GM12892 (cell line): ENCODE measurements at regions not wholly inside any gene's neighbourhood (a gene's known extent, or its start where the extent isn't known, plus 50 kb on each side); places are given as distances from the start of the nearest gene placed in this dataset.
"Not testable (repeated sequence)": the region's sequence is repeated elsewhere in the genome, so short reads cannot be mapped to it uniquely, and the experiment has no call there.

Experiments used
- DNase-seq: peaks from one replicate; pipeline ENCODE4 v3.0.0; 2011; ENCODE audit not compliant: insufficient read length
- FAIRE-seq: peaks from 2 replicates; lab custom pipeline; 2011; peaks lifted over from hg19 to GRCh38; lab: Jason Lieb, UNC
- POLR2A ChIP-seq: IDR thresholded peaks from 2 replicates; pipeline ENCODE4 v1.6.1; 2011; ENCODE audit warnings: low read depth, low read length, control low read depth
- POLR2AphosphoS5 ChIP-seq: IDR thresholded peaks from 2 replicates; pipeline ENCODE4 v1.6.1; 2011; ENCODE audit warnings: low read depth, low read length, control low read depth
- TAF1 ChIP-seq: IDR thresholded peaks from 2 replicates; pipeline ENCODE4 v1.6.1; 2011; ENCODE audit warnings: low read depth, mild to moderate bottlenecking, control low read depth, low read length, borderline replicate concordance

- not testable (repeated sequence) for FAIRE-seq, DNase-seq
Measured at GRCh38 chr9:97248252-97248651, 59.2 kb upstream of the CCDC180 start.

- TF ChIP-seq POLR2A (no peak), TAF1 (no peak), POLR2AphosphoS5 (no peak)
- FAIRE-seq (no peak), DNase-seq (no peak)
Measured at GRCh38 chr9:97243606-97244005, 63.9 kb upstream of the CCDC180 start.

- FAIRE-seq, DNase-seq: not testable (repeated sequence)
Measured at GRCh38 chr9:97241430-97241829, 66.0 kb upstream of the CCDC180 start.

GRCh38 chr9:97237951-97238889 lies 69.2 kb upstream of the CCDC180 start:
- peak; percentile 10 for DNase-seq
- TF ChIP-seq POLR2A, result peak; percentile 34; the same call in 1 of the 2 replicates
- TF ChIP-seq TAF1, result no peak
- FAIRE-seq, result peak; percentile 72

- FAIRE-seq (no peak), DNase-seq (no peak)
- TF ChIP-seq TAF1 (no peak), POLR2AphosphoS5 (no peak)
Measured at GRCh38 chr9:97237311-97237786, 70.1 kb upstream of the CCDC180 start.

- DNase-seq, FAIRE-seq: not testable (repeated sequence)
Measured at GRCh38 chr9:97233009-97233400, 74.5 kb upstream of the CCDC180 start.

GRCh38 chr9:97232060-97233008 lies 75.1 kb upstream of the CCDC180 start:
- FAIRE-seq, DNase-seq: not testable (repeated sequence)

- not testable (repeated sequence) for FAIRE-seq, DNase-seq
Measured at GRCh38 chr9:97222393-97222792, 85.1 kb upstream of the CCDC180 start.

- DNase-seq, result peak; percentile 18
- FAIRE-seq, result not testable (repeated sequence)
Measured at GRCh38 chr9:97221478-97222355, 85.7 kb upstream of the CCDC180 start.

- DNase-seq (peak; percentile 7), FAIRE-seq (no peak)
- TF ChIP-seq POLR2A (no peak), TAF1 (no peak), POLR2AphosphoS5 (no peak)
Measured at GRCh38 chr9:97220894-97221477, 86.5 kb upstream of the CCDC180 start.

- not testable (repeated sequence) for FAIRE-seq, DNase-seq
Measured at GRCh38 chr9:97220396-97220795, 87.1 kb upstream of the CCDC180 start.

GRCh38 chr9:97219443-97220140 lies 87.9 kb upstream of the CCDC180 start:
- not testable (repeated sequence) for FAIRE-seq, DNase-seq

- DNase-seq, FAIRE-seq: not testable (repeated sequence)
Measured at GRCh38 chr9:97215127-97215526, 92.3 kb upstream of the CCDC180 start.

- DNase-seq, FAIRE-seq: not testable (repeated sequence)
Measured at GRCh38 chr9:97214556-97214955, 92.9 kb upstream of the CCDC180 start.

- DNase-seq, FAIRE-seq: not testable (repeated sequence)
Measured at GRCh38 chr9:97199683-97200082, 107.8 kb upstream of the CCDC180 start.

GRCh38 chr9:97193767-97194166 lies 113.7 kb upstream of the CCDC180 start:
- not testable (repeated sequence) for DNase-seq, FAIRE-seq
